Activated naive CD4-positive, alpha-beta T cell treated with anti-CD3 and anti-CD28 coated beads, Interleukin-2, amount 10 ng/mL, durations not matched to agents 7 days and 5 days (primary cell): ENCODE measurements at regions not wholly inside any gene's neighbourhood (a gene's known extent, or its start where the extent isn't known, plus 50 kb on each side); places are given as distances from the start of the nearest gene placed in this dataset.
A peak's percentile ranks its signal among the peaks of the same experiment; 100 is the strongest.

Experiments used
- CTCF ChIA-PET: fragments of 350-600 bp; sonication (Branson Sonifier 250); formaldehyde crosslinking; loops from one replicate; lab custom pipeline; 2021; ENCODE audit warnings: antibody characterized with exemption; lab: Charles Lee
- DNase-seq: peaks from one replicate; pipeline ENCODE4 v3.0.0-alpha.2; 2020
- H3K27ac Mint-ChIP-seq: one replicate; pipeline ENCODE4 v1.8.0; 2021; ENCODE audit warnings: mild to moderate bottlenecking, moderate library complexity, mixed read lengths
- H3K27me3 Mint-ChIP-seq: one replicate; pipeline ENCODE4 v1.8.0; 2021; ENCODE audit warnings: mild to moderate bottlenecking, mixed read lengths
- H3K36me3 Mint-ChIP-seq: one replicate; pipeline ENCODE4 v1.8.0; 2021; ENCODE audit warnings: mixed read lengths
- H3K4me1 Mint-ChIP-seq: one replicate; pipeline ENCODE4 v1.8.0; 2021; ENCODE audit warnings: mixed read lengths
- H3K4me3 Mint-ChIP-seq: one replicate; pipeline ENCODE4 v1.8.0; 2021; ENCODE audit warnings: mild to moderate bottlenecking, moderate library complexity, mixed read lengths
- H3K9me3 Mint-ChIP-seq: one replicate; pipeline ENCODE4 v1.8.0; 2021; ENCODE audit warnings: mixed read lengths

GRCh38 chr4:129603241-129603931 is 507.4 kb downstream of the C4orf33 start:
- Mint-ChIP-seq H3K4me1 (no peaks in the 10 kb centered on the region), H3K4me3 (no peak overlapping the region), H3K27ac (no peak overlapping the region), H3K9me3 (no peaks in the 10 kb centered on the region), H3K36me3 (no peaks in the 10 kb centered on the region), H3K27me3 (no peaks in the 10 kb centered on the region)
- no peak for DNase-seq
- CTCF ChIA-PET = interaction anchor here (0.5 kb wide), 1 partner anchor 60 kb away, joined by 3 read pairs; no protein-coding TSS in a partner anchor

DNA sequence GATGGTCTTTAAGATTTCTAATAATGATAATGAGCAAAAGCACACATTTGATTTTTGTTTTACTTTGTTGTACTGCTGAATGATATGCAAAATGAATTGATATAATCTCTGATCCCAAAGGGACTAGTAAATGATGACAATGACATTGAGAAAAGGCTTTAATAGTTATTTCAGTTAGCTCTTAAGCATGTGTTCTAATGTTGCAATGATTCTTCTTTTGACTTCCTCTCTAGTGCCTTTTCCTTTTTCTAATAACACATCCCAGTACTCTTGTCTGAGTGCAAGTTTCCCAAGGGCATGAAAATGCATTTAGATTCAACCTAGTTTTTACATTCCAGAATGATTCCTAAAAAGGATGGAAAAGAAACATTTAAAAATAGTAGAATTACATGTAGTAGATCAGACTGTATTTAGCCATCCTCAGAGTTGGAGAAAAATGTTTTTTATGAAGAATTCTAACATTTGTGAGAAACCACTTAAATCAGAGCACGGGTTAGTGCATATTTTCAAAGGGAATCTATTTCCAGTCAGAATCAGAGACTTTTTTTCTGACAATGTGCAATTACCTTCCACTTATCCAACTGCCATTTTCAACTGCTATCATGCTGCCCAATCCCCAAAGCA is 508.8 kb downstream of the C4orf33 start:
- Mint-ChIP-seq H3K4me3 (no peak overlapping the region), H3K36me3 (no peaks in the 10 kb centered on the region), H3K9me3 (no peaks in the 10 kb centered on the region), H3K27ac (no peak overlapping the region), H3K4me1 (no peaks in the 10 kb centered on the region), H3K27me3 (no peaks in the 10 kb centered on the region)
- CTCF ChIA-PET = no interaction called here
- no peak for DNase-seq

DNA sequence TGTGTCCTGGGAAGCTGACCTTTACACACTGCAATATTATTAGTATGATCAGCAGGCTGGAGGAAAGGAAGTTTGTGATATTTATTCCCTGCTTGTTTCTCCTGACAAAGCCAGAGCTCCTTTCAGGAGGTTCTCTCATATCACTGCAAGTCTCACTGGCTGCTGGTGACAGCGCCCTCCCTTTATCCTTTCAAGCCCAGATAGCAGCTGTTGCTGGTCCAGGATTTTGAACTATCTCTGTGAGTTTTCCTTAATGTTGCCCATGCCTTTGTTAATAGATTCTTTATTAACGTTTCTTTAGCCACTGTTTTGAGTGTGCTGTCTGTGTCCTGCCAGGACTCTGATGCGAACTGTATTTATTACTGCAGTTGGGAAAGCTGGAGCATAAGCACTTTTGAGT is 518.7 kb downstream of the C4orf33 start:
- H3K9me3 Mint-ChIP-seq = no peaks in the 10 kb centered on the region
- no peak overlapping the region for H3K4me3 Mint-ChIP-seq
- no peak for DNase-seq
- H3K36me3 Mint-ChIP-seq = no peaks in the 10 kb centered on the region
- no peak overlapping the region for H3K27ac Mint-ChIP-seq
- CTCF ChIA-PET = no interaction called here
- H3K4me1 Mint-ChIP-seq = no peaks in the 10 kb centered on the region
- H3K27me3 Mint-ChIP-seq = no peaks in the 10 kb centered on the region

GRCh38 chr4:129622566-129622965 is 526.6 kb downstream of the C4orf33 start:
- H3K4me3 Mint-ChIP-seq = no peak overlapping the region
- no peaks in the 10 kb centered on the region for H3K4me1 Mint-ChIP-seq
- H3K36me3 Mint-ChIP-seq = no peaks in the 10 kb centered on the region
- H3K27ac Mint-ChIP-seq = no peak overlapping the region
- CTCF ChIA-PET = no interaction called here
- H3K27me3 Mint-ChIP-seq = no peaks in the 10 kb centered on the region
- no peak for DNase-seq
- H3K9me3 Mint-ChIP-seq = no peaks in the 10 kb centered on the region

GRCh38 chr4:129623233-129623875 is 527.4 kb downstream of the C4orf33 start:
- no peak for DNase-seq
- no peaks in the 10 kb centered on the region for H3K27me3 Mint-ChIP-seq
- CTCF ChIA-PET = no interaction called here
- H3K4me1 Mint-ChIP-seq = no peaks in the 10 kb centered on the region
- no peaks in the 10 kb centered on the region for H3K36me3 Mint-ChIP-seq
- no peaks in the 10 kb centered on the region for H3K9me3 Mint-ChIP-seq
- no peak overlapping the region for H3K4me3 Mint-ChIP-seq
- H3K27ac Mint-ChIP-seq = no peak overlapping the region

DNA sequence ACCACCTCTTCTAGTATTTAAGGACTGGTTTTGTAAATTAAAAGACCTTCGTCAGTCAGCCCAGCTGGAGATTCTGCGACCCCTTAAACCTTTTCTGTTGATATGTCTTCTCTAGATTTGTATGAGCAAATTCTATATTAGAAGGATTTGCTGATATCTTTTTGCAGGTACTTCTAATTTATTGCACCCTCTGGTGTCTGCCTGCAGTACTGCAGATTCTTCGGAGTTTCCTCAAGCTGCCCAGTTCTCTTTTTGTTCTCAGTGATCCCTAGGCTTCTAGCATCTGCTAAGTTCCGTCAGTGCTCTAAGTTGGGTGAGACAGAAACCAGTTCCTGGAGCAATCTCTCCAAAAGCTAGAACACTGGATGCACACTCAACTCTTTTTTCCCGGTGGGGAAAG is 545.2 kb downstream of the C4orf33 start:
- no peaks in the 10 kb centered on the region for H3K27me3 Mint-ChIP-seq
- peak; percentile 56 for DNase-seq
- no peaks in the 10 kb centered on the region for H3K36me3 Mint-ChIP-seq
- no peaks in the 10 kb centered on the region for H3K9me3 Mint-ChIP-seq
- CTCF ChIA-PET = interaction anchor here (0.5 to 5.2 kb wide), 3 partner anchors 278 to 298 kb away, joined by 3 to 34 read pairs (median 6); no protein-coding TSS in a partner anchor
- no peak overlapping the region for H3K27ac Mint-ChIP-seq
- H3K4me3 Mint-ChIP-seq = no peak overlapping the region
- no peaks in the 10 kb centered on the region for H3K4me1 Mint-ChIP-seq

GRCh38 chr4:129645461-129645860 is 549.5 kb downstream of the C4orf33 start:
- CTCF ChIA-PET = no interaction called here
- Mint-ChIP-seq H3K9me3 (no peaks in the 10 kb centered on the region), H3K27ac (no peak overlapping the region), H3K4me1 (no peaks in the 10 kb centered on the region), H3K36me3 (no peaks in the 10 kb centered on the region), H3K4me3 (no peak overlapping the region), H3K27me3 (no peaks in the 10 kb centered on the region)
- DNase-seq = no peak

DNA sequence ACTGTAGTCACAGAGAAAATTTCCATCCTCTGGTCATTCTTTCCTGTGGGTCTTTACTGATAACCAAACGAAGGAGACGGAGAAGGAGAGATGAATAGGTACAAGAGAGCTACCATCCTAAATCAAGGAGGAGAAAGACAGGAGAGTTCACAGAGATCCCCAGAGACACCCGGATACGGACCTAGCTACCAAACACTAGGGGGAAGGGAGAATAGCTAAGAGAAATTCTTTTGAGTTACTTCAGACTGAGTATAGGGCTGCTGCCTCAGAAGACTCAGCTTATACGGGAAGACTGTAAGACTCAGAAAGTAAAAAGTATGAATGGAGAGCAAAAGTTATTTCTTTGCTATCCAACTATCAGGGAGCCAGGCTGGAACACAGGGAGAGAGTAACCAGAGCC is 572.1 kb downstream of the C4orf33 start:
- Mint-ChIP-seq H3K27me3 (no peaks in the 10 kb centered on the region), H3K4me3 (no peak overlapping the region), H3K36me3 (no peaks in the 10 kb centered on the region), H3K9me3 (no peaks in the 10 kb centered on the region), H3K4me1 (no peaks in the 10 kb centered on the region), H3K27ac (no peak overlapping the region)
- CTCF ChIA-PET = no interaction called here
- DNase-seq = no peak

- CTCF ChIA-PET = no interaction called here
- Mint-ChIP-seq H3K27me3 (no peaks in the 10 kb centered on the region), H3K4me3 (no peak overlapping the region), H3K27ac (no peak overlapping the region), H3K36me3 (no peaks in the 10 kb centered on the region), H3K4me1 (no peaks in the 10 kb centered on the region), H3K9me3 (peaks cover 6% of the 10 kb centered on the region)
- DNase-seq = no peak
Measured at GRCh38 chr4:129672941-129673340, 577.0 kb downstream of the C4orf33 start.

DNA sequence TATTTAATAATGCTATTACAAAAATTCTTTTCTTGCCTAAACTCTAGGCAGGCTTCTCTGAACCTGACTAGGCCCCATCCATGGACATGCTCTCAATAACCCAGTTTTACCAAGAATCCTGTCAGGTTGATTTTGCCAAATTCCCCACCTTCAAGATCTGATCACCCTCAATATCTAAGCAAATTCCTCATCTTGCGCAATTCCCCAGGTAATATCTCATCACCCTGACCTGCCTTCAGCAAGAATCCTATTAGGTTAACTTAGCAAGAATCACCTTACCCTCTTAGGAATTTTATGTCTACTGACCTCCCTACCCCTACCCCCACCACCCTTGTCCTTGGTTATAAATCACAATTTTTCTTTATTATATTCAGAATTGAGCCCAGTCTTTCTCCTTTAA is 579.1 kb downstream of the C4orf33 start:
- Mint-ChIP-seq H3K4me1 (no peaks in the 10 kb centered on the region), H3K27me3 (no peaks in the 10 kb centered on the region), H3K4me3 (no peak overlapping the region), H3K36me3 (no peaks in the 10 kb centered on the region), H3K27ac (no peak overlapping the region), H3K9me3 (peaks cover 6% of the 10 kb centered on the region)
- CTCF ChIA-PET = no interaction called here
- DNase-seq = no peak

GRCh38 chr4:129676934-129677333 is 581.0 kb downstream of the C4orf33 start:
- no peak overlapping the region for H3K4me3 Mint-ChIP-seq
- no peaks in the 10 kb centered on the region for H3K27me3 Mint-ChIP-seq

GRCh38 chr4:129682586-129682985 is 586.6 kb downstream of the C4orf33 start:
- Mint-ChIP-seq H3K36me3 (no peaks in the 10 kb centered on the region), H3K27me3 (no peaks in the 10 kb centered on the region), H3K27ac (no peak overlapping the region), H3K9me3 (no peaks in the 10 kb centered on the region), H3K4me3 (no peak overlapping the region), H3K4me1 (no peaks in the 10 kb centered on the region)
- no peak for DNase-seq
- CTCF ChIA-PET = interaction anchor here (0.6 kb wide), 1 partner anchor 320 kb away, joined by 4 read pairs; no protein-coding TSS in a partner anchor

More at GRCh38 chr4:129676934-129677333, 581.0 kb downstream of the C4orf33 start:
- Mint-ChIP-seq H3K36me3 (no peaks in the 10 kb centered on the region), H3K27ac (no peak overlapping the region), H3K4me1 (no peaks in the 10 kb centered on the region), H3K9me3 (peaks cover 6% of the 10 kb centered on the region)
- CTCF ChIA-PET = no interaction called here
- DNase-seq = no peak

GRCh38 chr4:129707949-129708348 is 612.0 kb downstream of the C4orf33 start:
- DNase-seq = no peak
- H3K4me3 Mint-ChIP-seq = no peak overlapping the region
- no peak overlapping the region for H3K27ac Mint-ChIP-seq
- H3K9me3 Mint-ChIP-seq = no peaks in the 10 kb centered on the region
- H3K27me3 Mint-ChIP-seq = no peaks in the 10 kb centered on the region
- H3K36me3 Mint-ChIP-seq = no peaks in the 10 kb centered on the region
- CTCF ChIA-PET = no interaction called here
- no peaks in the 10 kb centered on the region for H3K4me1 Mint-ChIP-seq

DNA sequence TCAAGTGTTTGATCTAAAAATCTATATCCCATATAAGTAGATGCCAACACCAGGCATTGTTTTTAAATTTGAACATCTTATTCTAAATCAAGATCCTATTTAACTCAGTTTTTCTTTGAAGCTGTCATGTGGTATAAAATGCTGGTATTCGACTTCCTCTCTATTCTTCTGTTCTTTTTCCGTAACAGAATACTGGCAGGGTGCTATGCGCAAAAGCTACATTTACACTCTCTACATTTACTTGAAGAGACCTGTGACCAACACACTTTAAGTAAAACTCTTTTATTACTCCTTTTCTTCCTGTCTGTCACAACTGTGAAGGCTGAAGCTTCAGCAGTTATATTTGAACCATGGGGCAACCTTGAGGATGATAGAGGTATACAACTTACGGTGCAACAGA is 612.8 kb downstream of the C4orf33 start:
- H3K27me3 Mint-ChIP-seq = no peaks in the 10 kb centered on the region
- no peak overlapping the region for H3K4me3 Mint-ChIP-seq
- CTCF ChIA-PET = no interaction called here
- H3K36me3 Mint-ChIP-seq = no peaks in the 10 kb centered on the region
- no peaks in the 10 kb centered on the region for H3K4me1 Mint-ChIP-seq
- no peaks in the 10 kb centered on the region for H3K9me3 Mint-ChIP-seq
- no peak for DNase-seq
- no peak overlapping the region for H3K27ac Mint-ChIP-seq

DNA sequence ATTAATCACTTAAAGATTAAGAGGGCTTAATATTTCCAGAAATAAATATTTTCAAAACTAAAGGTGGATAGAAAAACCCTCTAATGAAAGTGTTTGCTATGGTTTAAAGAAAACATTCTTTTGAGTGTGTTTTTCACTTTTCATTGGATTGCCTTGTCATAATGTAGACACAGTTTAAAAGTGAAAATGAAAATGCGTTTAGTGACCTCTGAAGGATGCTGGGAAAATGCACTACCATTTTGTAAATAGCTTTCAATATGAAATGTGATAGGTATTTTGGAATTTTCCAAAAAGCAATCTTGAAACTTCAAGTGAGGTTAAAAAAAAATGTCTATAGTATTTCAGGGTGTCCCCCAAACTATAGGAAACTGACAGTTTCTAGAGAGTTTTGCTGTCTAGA is 642.2 kb downstream of the C4orf33 start:
- CTCF ChIA-PET = no interaction called here
- Mint-ChIP-seq H3K27me3 (no peaks in the 10 kb centered on the region), H3K4me1 (no peaks in the 10 kb centered on the region), H3K4me3 (no peak overlapping the region), H3K27ac (no peak overlapping the region), H3K36me3 (no peaks in the 10 kb centered on the region), H3K9me3 (no peaks in the 10 kb centered on the region)
- DNase-seq = no peak
